ENCODE measurements at regions not wholly inside any gene's neighbourhood (a gene's known extent, or its start where the extent isn't known, plus 50 kb on each side); places are given as distances from the start of the nearest gene placed in this dataset.

DNA sequence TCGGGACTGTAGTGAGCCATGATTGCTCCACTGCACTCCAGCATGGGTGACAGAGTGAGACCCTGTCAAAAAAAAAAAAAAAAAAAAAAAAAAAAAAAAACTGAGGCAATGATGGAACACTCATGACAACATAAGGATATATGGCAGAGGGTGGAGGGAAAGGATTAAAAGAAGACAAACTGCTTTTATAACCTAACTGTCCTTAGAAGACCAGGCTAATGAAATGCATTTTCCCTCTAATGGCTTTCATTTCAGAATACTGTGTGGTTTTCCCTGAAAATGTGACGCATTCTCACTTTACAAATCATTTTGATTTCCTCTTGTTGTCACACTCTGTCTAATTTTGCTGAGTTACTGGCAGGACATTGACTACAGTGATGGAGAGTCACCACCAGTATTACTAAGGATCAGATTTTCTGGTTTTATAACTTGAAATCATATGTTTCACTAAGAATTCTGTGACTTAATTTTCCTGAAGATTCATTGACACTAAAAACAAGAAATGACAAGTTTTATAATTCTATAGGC is 137.6 kb upstream of the SSTR1 start:
- intact Hi-C loops (cut with micrococcal nuclease; ENCODE audit: unreplicated experiment), result loop anchor here (10.0 kb wide), 1 partner anchor 125 kb away; no protein-coding TSS in a partner anchor

DNA sequence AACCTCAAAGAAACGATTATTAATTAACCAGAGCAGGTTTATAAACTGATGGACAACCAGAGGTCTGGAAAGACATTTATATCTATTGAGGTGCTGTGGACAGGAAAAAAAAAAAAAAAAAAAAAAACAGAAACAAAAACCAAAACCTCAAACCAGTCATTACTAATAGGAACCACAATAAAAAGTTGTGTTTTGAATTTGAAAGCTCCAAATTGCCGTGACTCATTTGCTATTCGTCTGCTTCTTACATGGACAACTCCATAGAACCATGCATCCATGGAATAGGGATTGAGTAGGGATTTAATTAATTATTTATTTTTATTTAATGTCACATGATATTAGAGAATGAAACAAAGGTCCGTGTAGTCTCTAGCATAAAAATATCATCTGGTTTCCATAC is 134.1 kb upstream of the SSTR1 start:
- no TSS peak for BruUV-seq (replicated peaks)
- Histone ChIP-seq H3K9me2 (ENCODE audit: insufficient read depth, low read length) (no peaks in the 10 kb centered on the region), H2AFZ (ENCODE audit: low read length) (peak overlapping the region; percentile 84), H3K9me3 (ENCODE audit: low read length) (peaks cover 18% of the 10 kb centered on the region), H3K27ac (ENCODE audit: low read depth, low read length, poor library complexity, severe bottlenecking) (no peak overlapping the region), H3K79me2 (ENCODE audit: insufficient read depth, low read depth, low read length) (no peaks in the 10 kb centered on the region), H3K4me1 (ENCODE audit: insufficient read depth, low read length, poor library complexity, severe bottlenecking) (peaks cover 30% of the 10 kb centered on the region), H3K36me3 (ENCODE audit: insufficient read depth, low read length) (no peaks in the 10 kb centered on the region; the same call in 1 of the 2 replicates), H3K4me2 (ENCODE audit: low read length) (no peak overlapping the region), H4K20me1 (ENCODE audit: insufficient read depth, low read length) (no peaks in the 10 kb centered on the region), H3K4me3 (ENCODE audit: low read depth, low read length, poor library complexity, severe bottlenecking) (no peak overlapping the region)
- intact Hi-C loops (cut with micrococcal nuclease; ENCODE audit: unreplicated experiment), result loop anchor here (10.0 kb wide), 1 partner anchor 121 kb away; no protein-coding TSS in a partner anchor
- CTCF ChIA-PET (ENCODE audit: unreplicated experiment), result no interaction called here
- DNase-seq (ENCODE audit: low spot score), result no peak
- TF ChIP-seq EZH2phosphoT487 (IDR thresholded peaks at IDR 0.05; ENCODE audit: borderline replicate concordance, low read depth, low read length), result no peak
- TF ChIP-seq, protein P1, sequence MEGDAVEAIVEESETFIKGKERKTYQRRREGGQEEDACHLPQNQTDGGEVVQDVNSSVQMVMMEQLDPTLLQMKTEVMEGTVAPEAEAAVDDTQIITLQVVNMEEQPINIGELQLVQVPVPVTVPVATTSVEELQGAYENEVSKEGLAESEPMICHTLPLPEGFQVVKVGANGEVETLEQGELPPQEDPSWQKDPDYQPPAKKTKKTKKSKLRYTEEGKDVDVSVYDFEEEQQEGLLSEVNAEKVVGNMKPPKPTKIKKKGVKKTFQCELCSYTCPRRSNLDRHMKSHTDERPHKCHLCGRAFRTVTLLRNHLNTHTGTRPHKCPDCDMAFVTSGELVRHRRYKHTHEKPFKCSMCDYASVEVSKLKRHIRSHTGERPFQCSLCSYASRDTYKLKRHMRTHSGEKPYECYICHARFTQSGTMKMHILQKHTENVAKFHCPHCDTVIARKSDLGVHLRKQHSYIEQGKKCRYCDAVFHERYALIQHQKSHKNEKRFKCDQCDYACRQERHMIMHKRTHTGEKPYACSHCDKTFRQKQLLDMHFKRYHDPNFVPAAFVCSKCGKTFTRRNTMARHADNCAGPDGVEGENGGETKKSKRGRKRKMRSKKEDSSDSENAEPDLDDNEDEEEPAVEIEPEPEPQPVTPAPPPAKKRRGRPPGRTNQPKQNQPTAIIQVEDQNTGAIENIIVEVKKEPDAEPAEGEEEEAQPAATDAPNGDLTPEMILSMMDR (conservative IDR thresholded peaks at IDR 0.05; ENCODE audit: low read length), result no peak
- POLR2A ChIA-PET, result interaction anchor here (0.6 to 1.5 kb wide), 7 partner anchors 10 to 110 kb away, joined by 3 to 5 read pairs (median 3); no protein-coding TSS in a partner anchor

More for the DNA sequence above, 137.6 kb upstream of the SSTR1 start:
- Histone ChIP-seq H3K27ac (ENCODE audit: low read depth, low read length, poor library complexity, severe bottlenecking) (no peak overlapping the region), H4K20me1 (ENCODE audit: insufficient read depth, low read length) (no peaks in the 10 kb centered on the region), H3K9me2 (ENCODE audit: insufficient read depth, low read length) (no peaks in the 10 kb centered on the region), H3K9me3 (ENCODE audit: low read length) (peaks cover 29% of the 10 kb centered on the region), H3K4me2 (ENCODE audit: low read length) (no peak overlapping the region), H3K4me1 (ENCODE audit: insufficient read depth, low read length, poor library complexity, severe bottlenecking) (peaks cover 28% of the 10 kb centered on the region), H2AFZ (ENCODE audit: low read length) (peak overlapping the region; percentile 77; the same call in 1 of the 2 replicates), H3K4me3 (ENCODE audit: low read depth, low read length, poor library complexity, severe bottlenecking) (no peak overlapping the region), H3K79me2 (ENCODE audit: insufficient read depth, low read depth, low read length) (no peaks in the 10 kb centered on the region), H3K36me3 (ENCODE audit: insufficient read depth, low read length) (no peaks in the 10 kb centered on the region; the same call in 1 of the 2 replicates)
- BruUV-seq (replicated peaks), result no TSS peak
- no peak for DNase-seq (ENCODE audit: low spot score)
- ChIA-PET CTCF (ENCODE audit: unreplicated experiment) (no interaction called here), POLR2A (no interaction called here)
- no peak for TF ChIP-seq EZH2phosphoT487 (IDR thresholded peaks at IDR 0.05; ENCODE audit: borderline replicate concordance, low read depth, low read length)
- TF ChIP-seq, protein P1 (conservative IDR thresholded peaks at IDR 0.05; ENCODE audit: low read length), result no peak

DNA sequence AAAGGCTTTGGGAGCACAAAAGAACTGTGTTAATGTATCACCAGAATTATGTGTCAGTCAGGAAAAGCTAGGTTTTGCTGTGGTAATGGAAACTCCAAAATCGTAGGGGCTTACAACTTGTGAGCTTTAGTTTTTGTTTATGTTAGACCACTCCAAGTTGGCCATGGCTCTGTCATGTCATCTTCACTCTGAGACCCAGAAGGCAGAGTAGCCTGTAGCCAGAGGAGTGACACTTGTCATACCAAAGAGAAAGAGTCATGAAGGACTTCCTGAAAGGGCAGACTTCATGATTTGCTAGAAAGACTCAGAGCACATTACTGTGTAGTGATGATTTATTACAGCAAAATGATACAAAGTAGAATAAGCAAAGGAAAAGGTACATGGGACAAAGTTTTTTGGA is 133.6 kb upstream of the SSTR1 start:
- TF ChIP-seq, protein P1 (conservative IDR thresholded peaks at IDR 0.05; ENCODE audit: low read length), result no peak
- TF ChIP-seq EZH2phosphoT487 (IDR thresholded peaks at IDR 0.05; ENCODE audit: borderline replicate concordance, low read depth, low read length), result no peak
- Histone ChIP-seq H4K20me1 (ENCODE audit: insufficient read depth, low read length) (no peaks in the 10 kb centered on the region), H3K9me3 (ENCODE audit: low read length) (peaks cover 18% of the 10 kb centered on the region), H3K4me3 (ENCODE audit: low read depth, low read length, poor library complexity, severe bottlenecking) (no peak overlapping the region), H3K27ac (ENCODE audit: low read depth, low read length, poor library complexity, severe bottlenecking) (no peak overlapping the region), H3K79me2 (ENCODE audit: insufficient read depth, low read depth, low read length) (no peaks in the 10 kb centered on the region), H3K36me3 (ENCODE audit: insufficient read depth, low read length) (no peaks in the 10 kb centered on the region; the same call in 1 of the 2 replicates), H2AFZ (ENCODE audit: low read length) (peak overlapping the region; percentile 84), H3K4me2 (ENCODE audit: low read length) (peak overlapping the region; percentile 28; the same call in 1 of the 2 replicates), H3K9me2 (ENCODE audit: insufficient read depth, low read length) (no peaks in the 10 kb centered on the region), H3K4me1 (ENCODE audit: insufficient read depth, low read length, poor library complexity, severe bottlenecking) (peaks cover 34% of the 10 kb centered on the region)
- DNase-seq (ENCODE audit: low spot score), result peak; percentile 12
- CTCF ChIA-PET (ENCODE audit: unreplicated experiment), result no interaction called here
- intact Hi-C loops (cut with micrococcal nuclease; ENCODE audit: unreplicated experiment), result loop anchor here (10.0 kb wide), 1 partner anchor 121 kb away; no protein-coding TSS in a partner anchor
- no TSS peak for BruUV-seq (replicated peaks)
- POLR2A ChIA-PET, result interaction anchor here (0.7 to 1.5 kb wide), 6 partner anchors 11 to 71 kb away, joined by 3 to 5 read pairs (median 3); no protein-coding TSS in a partner anchor
